Heart left ventricle (tissue), 16 donors: ENCODE measurements at regions not wholly inside any gene's neighbourhood (a gene's known extent, or its start where the extent isn't known, plus 50 kb on each side); places are given as distances from the start of the nearest gene placed in this dataset.

Experiments used
- ATAC-seq, 4 donors: fragments of 200-7000 bp; cut with Tn5 transposase; one replicate each; pipeline ENCODE4 v1.9.1; 2020 to 2022; ENCODE audit warnings: moderate library complexity in 4 of 4, mild to moderate bottlenecking in 3 of 4, moderate number of reproducible peaks in 1 of 4
- DNase-seq, 5 donors: peaks; one replicate each; pipeline ENCODE4 v3.0.0-alpha.2; 2020
- H3K27ac ChIP-seq, 12 donors: fragments of 200-600 bp; sonication (generic) in 4 of 12; one replicate each; pipeline versions ENCODE4 v1.5.0 to v1.8.0; 2016 to 2022; ENCODE audit warnings: mild to moderate bottlenecking in 2 of 12
- H3K27me3 ChIP-seq, 9 donors: fragments of 200-600 bp; sonication (generic) in 2 of 9; one replicate each; pipeline versions ENCODE4 v1.5.1 to v1.8.0; 2016 to 2022; ENCODE audit warnings: mild to moderate bottlenecking in 3 of 9
- H3K36me3 ChIP-seq, 9 donors: fragments of 200-600 bp; sonication (generic) in 2 of 9; one replicate each; pipeline versions ENCODE4 v1.5.0 to v1.8.0; 2018 to 2022; ENCODE audit warnings: mild to moderate bottlenecking in 2 of 9
- H3K4me1 ChIP-seq, 12 donors: fragments of 200-600 bp; sonication (generic) in 4 of 12; one replicate each; pipeline versions ENCODE4 v1.5.0 to v1.8.0; 2016 to 2022; ENCODE audit warnings: mild to moderate bottlenecking in 3 of 12
- H3K4me3 ChIP-seq, 12 donors: fragments of 200-600 bp; sonication (generic) in 4 of 12; one replicate each; pipeline versions ENCODE4 v1.5.0 to v1.8.0; 2017 to 2022; ENCODE audit warnings: mild to moderate bottlenecking in 9 of 12, moderate library complexity in 4 of 12
- H3K9me3 ChIP-seq, 12 donors: fragments of 200-600 bp; sonication (generic) in 4 of 12; one replicate each; pipeline versions ENCODE4 v1.5.0 to v1.8.0; 2016 to 2022; ENCODE audit warnings: mild to moderate bottlenecking in 1 of 12
- POLR2A ChIP-seq, 2 donors: fragments of 450-650 bp; IDR thresholded peaks; one replicate each; pipeline ENCODE4 v1.6.1; 2017; ENCODE audit warnings: antibody characterized with exemption in 2 of 2, mild to moderate bottlenecking in 2 of 2, moderate library complexity in 2 of 2
- WGBS, 4 donors: extraction: QIAGEN DNeasy Blood & Tissue Kit in 2 of 4; methylation state at CpG; one replicate each; pipeline versions ENCODE4 v1.1.5 to v1.1.7; 2013 to 2018; 5-methylcytosine and 5-hydroxymethylcytosine counted together
- intact Hi-C, 10 donors: fragments of 100-400 bp; cut with DNase I; formaldehyde crosslinking; loops; one replicate each; pipeline versions ENCODE4 v1.11.1 to v1.14.2; 2022
- TF ChIP-seq, protein P1 (sequence below), 12 donors: fragments of 200-600 bp; sonication (generic) in 4 of 12; IDR thresholded peaks; one replicate each; pipeline versions ENCODE4 v1.5.0 to v1.8.0; 2018 to 2022; ENCODE audit warnings: antibody characterized with exemption in 12 of 12, mild to moderate bottlenecking in 5 of 12
- donor health status: ischemic (EF 13 %, LVEDD 7.1; RV severe dilation, severe dysfunction).
- donor health status: healthy with polysubstance abuse.
- donor health status: DM: no; HTN: yes; CAD: no.
- donor health status: DM: no; HTN: no; CAD: no.
- donor health status: ischemic (EF 25% LVEDD 6.9; RV normal size, moderate dysfunction).
- donor health status: ischemic (EF 25% LVEDD 5.7; RV mildly dilated, moderate dysfunction).
- donor health status: healthy.
- donor health status: DM: yes; HTN: yes; CAD: no.
- donor health status: ischemic (EF 35%, LVEDD 5.7; RV mildly dilated, moderate dysfunction).
- donor health status: nonischemic (EF 11% LVEDD 7.7; RV severe dilation, severe dysfunction).
- donor health status: DM: yes; HTN: yes; CAD: no.
- donor health status: PGD.
- donor health status: ischemic (EF 29% LVEDD 5.4; RV normal size, mild dysfunction).
- donor health status: nonischemic (EF 23%, LVEDD 6.1; RV moderate dilation, normal function).

DNA sequence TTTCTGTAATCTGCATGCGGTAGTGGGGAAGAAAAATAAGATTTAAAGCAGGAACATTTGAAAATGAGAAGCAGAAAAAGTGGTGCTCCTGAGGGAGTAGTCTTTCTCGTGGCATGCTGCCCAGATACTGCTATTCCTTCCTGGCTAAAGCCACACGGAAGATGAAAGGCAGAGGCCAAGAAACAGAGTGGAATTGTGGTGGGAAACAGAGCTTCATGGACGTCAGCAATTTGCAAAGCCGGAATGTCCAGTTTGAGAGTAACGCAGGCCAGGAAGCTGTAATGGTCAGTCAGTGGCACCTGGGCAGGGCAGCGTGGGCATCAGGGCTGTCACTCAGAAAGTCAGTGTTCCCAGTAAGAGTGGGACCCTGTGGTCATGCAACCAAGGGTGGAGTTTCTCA, 63.7 kb upstream of the FMR1 start:
- no peaks in the 10 kb centered on the region for H3K36me3 ChIP-seq
- WGBS, 4 donors = 38 to 48% (median 41%) methylated on average over 7 of the region's 7 CpGs

DNA sequence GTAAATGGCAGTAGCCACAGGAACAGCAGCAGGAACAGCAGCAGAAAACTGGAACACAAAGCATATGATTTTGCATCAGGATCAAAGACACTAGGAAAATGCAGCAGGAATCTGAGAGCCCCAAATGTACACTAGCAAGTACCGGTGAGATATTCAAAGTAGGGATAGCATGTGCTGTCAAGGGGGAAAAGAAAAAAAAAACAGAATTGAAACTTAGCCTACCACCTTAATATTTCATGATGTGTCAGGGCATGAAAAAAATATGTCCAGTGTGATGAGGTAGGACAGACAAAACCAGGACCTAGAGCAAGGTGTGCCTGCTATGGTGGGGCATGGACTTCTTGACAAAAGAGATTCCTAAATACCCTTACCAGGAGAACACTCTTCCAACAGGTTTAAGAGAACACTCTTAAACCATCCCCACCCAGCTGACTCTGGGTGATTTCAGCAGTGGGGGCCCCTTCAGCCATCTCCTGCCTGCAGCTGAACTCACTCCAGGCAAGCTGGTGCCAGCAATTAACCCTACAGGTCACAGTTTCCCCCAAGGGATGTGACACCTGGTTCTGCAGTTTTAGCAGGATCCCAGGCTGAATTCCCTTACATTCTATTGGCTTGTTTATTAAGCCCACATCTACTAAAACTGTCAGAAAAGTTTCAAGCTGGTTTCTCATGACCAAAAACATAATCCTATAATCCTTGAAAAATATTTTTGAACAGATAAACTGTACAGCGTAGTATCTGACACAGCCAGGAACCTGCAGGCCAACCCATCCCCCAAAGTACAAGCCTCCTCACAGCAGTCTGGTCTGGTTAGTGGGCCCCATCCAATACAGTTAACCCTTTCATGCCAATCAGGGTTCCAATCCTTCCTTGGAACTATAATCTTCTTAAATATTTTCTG, 62.9 kb upstream of the FMR1 start:
- Histone ChIP-seq H3K36me3 (no peaks in the 10 kb centered on the region), H3K27ac (no peak overlapping the region), H3K4me3 (no peak overlapping the region), H3K4me1 (no peaks in the 10 kb centered on the region), H3K9me3 (peaks cover 0 to 3% (median 0%) of the 10 kb centered on the region in 12 donors), H3K27me3 (no peaks in the 10 kb centered on the region)
- intact Hi-C loops = no loop called here
- no peak for ATAC-seq
- WGBS, 4 donors = 54 to 76% (median 66%) methylated on average over 2 of the region's 2 CpGs
- TF ChIP-seq, protein P1, sequence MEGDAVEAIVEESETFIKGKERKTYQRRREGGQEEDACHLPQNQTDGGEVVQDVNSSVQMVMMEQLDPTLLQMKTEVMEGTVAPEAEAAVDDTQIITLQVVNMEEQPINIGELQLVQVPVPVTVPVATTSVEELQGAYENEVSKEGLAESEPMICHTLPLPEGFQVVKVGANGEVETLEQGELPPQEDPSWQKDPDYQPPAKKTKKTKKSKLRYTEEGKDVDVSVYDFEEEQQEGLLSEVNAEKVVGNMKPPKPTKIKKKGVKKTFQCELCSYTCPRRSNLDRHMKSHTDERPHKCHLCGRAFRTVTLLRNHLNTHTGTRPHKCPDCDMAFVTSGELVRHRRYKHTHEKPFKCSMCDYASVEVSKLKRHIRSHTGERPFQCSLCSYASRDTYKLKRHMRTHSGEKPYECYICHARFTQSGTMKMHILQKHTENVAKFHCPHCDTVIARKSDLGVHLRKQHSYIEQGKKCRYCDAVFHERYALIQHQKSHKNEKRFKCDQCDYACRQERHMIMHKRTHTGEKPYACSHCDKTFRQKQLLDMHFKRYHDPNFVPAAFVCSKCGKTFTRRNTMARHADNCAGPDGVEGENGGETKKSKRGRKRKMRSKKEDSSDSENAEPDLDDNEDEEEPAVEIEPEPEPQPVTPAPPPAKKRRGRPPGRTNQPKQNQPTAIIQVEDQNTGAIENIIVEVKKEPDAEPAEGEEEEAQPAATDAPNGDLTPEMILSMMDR (IDR thresholded peaks at IDR 0.05) = no peak
- no peak for TF ChIP-seq POLR2A (IDR thresholded peaks at IDR 0.05)
- no peak for DNase-seq

More for the DNA sequence above, 63.7 kb upstream of the FMR1 start:
- peaks cover 0 to 5% (median 0%) of the 10 kb centered on the region in 12 donors for H3K9me3 ChIP-seq
- H3K27me3 ChIP-seq = no peaks in the 10 kb centered on the region
- TF ChIP-seq POLR2A (IDR thresholded peaks at IDR 0.05) = no peak
- TF ChIP-seq, protein P1 (IDR thresholded peaks at IDR 0.05) = no peak
- H3K27ac ChIP-seq = no peak overlapping the region
- intact Hi-C loops = no loop called here
- H3K4me1 ChIP-seq = no peaks in the 10 kb centered on the region
- DNase-seq (no peak), ATAC-seq (no peak)
- H3K4me3 ChIP-seq = no peak overlapping the region

- Histone ChIP-seq H3K27me3 (no peaks in the 10 kb centered on the region), H3K4me3 (no peak overlapping the region), H3K9me3 (no peaks in the 10 kb centered on the region), H3K27ac (no peak overlapping the region), H3K36me3 (no peaks in the 10 kb centered on the region), H3K4me1 (no peaks in the 10 kb centered on the region)
- intact Hi-C loops = no loop called here
- WGBS, 4 donors = 59 to 76% (median 63%) methylated on average over 3 of the region's 3 CpGs
- ATAC-seq (no peak), DNase-seq (no peak)
- no peak for TF ChIP-seq POLR2A (IDR thresholded peaks at IDR 0.05)
- TF ChIP-seq, protein P1 (IDR thresholded peaks at IDR 0.05) = no peak
Measured at GRCh38 chrX:147850875-147851274, 60.8 kb upstream of the FMR1 start.

GRCh38 chrX:147853701-147854100, 58.0 kb upstream of the FMR1 start:
- H3K4me3 ChIP-seq = no peak overlapping the region
- H3K36me3 ChIP-seq = no peaks in the 10 kb centered on the region
- intact Hi-C loops = no loop called here
- H3K27me3 ChIP-seq = no peaks in the 10 kb centered on the region
- no peak for ATAC-seq
- TF ChIP-seq POLR2A (IDR thresholded peaks at IDR 0.05) = no peak
- TF ChIP-seq, protein P1 (IDR thresholded peaks at IDR 0.05) = no peak
- DNase-seq = no peak
- H3K4me1 ChIP-seq = no peaks in the 10 kb centered on the region
- 69 to 83% (median 75%) methylated on average over 2 of the region's 2 CpGs for WGBS, 4 donors
- H3K27ac ChIP-seq = no peak overlapping the region
- no peaks in the 10 kb centered on the region for H3K9me3 ChIP-seq
